ENCODE measurements at regions not wholly inside any gene's neighbourhood (a gene's known extent, or its start where the extent isn't known, plus 50 kb on each side); places are given as distances from the start of the nearest gene placed in this dataset.

GRCh38 chr12:3951380-3952135 lies 78.4 kb upstream of the PARP11 start:
- ATAC-seq (no peak), DNase-seq (ENCODE audit: low read depth in 1 of 2, low spot score in 1 of 2) (no peak), FAIRE-seq (no peak)
- no peak for TF ChIP-seq GATA3 (IDR thresholded peaks at IDR 0.05; ENCODE audit: borderline replicate concordance)
- no peak for TF ChIP-seq ELK1 (IDR thresholded peaks at IDR 0.05; ENCODE audit: low read depth, low read length)
- no peak for TF ChIP-seq POLR2AphosphoS2 (conservative IDR thresholded peaks at IDR 0.05; ENCODE audit: low read length)
- TF ChIP-seq HOXA7 (CRISPR knock-in tag; IDR thresholded peaks at IDR 0.05): no peak
- TF ChIP-seq ZC3H11A (IDR thresholded peaks at IDR 0.05): no peak
- no peak for TF ChIP-seq REST (IDR thresholded peaks at IDR 0.05)
- TF ChIP-seq USF2 (IDR thresholded peaks at IDR 0.05): no peak
- TF ChIP-seq HEYL (CRISPR knock-in tag; IDR thresholded peaks at IDR 0.05): no peak
- no peak for TF ChIP-seq RAD21 (conservative IDR thresholded peaks at IDR 0.05 in 1 of 2, IDR thresholded peaks at IDR 0.05 in 1 of 2)
- no peak for TF ChIP-seq CHD4 (IDR thresholded peaks at IDR 0.05; ENCODE audit: borderline replicate concordance)
- no peak for TF ChIP-seq HMGXB4 (CRISPR knock-in tag; IDR thresholded peaks at IDR 0.05; ENCODE audit: borderline replicate concordance)
- Histone ChIP-seq H3K27ac (no peak overlapping the region), H3K4me3 (no peak overlapping the region), H3K4me1 (no peaks in the 10 kb centered on the region), H3K9me3 (no peaks in the 10 kb centered on the region), H3K4me2 (no peak overlapping the region)
- ChIA-PET POLR2A (no interaction called here), CTCF (interaction anchor here (1.3 kb wide), 1 partner anchor 10 kb away, joined by 4 read pairs; no protein-coding TSS in a partner anchor)
- 48% methylated on average over 23 of the region's 23 CpGs for WGBS (ENCODE audit: missing lambda C conversion rate)

GRCh38 chr12:3950714-3951320 lies 77.6 kb upstream of the PARP11 start:
- Histone ChIP-seq H3K4me1 (no peaks in the 10 kb centered on the region), H3K4me2 (no peak overlapping the region), H3K27ac (no peak overlapping the region), H3K9me3 (no peaks in the 10 kb centered on the region), H3K4me3 (no peak overlapping the region)
- FAIRE-seq (no peak), ATAC-seq (no peak), DNase-seq (ENCODE audit: low read depth in 1 of 2, low spot score in 1 of 2) (no peak)
- TF ChIP-seq RAD21 (conservative IDR thresholded peaks at IDR 0.05 in 1 of 2, IDR thresholded peaks at IDR 0.05 in 1 of 2) (no peak), POLR2A (IDR thresholded peaks at IDR 0.05; ENCODE audit: low read length) (no peak), REST (IDR thresholded peaks at IDR 0.05) (no peak), ZC3H11A (IDR thresholded peaks at IDR 0.05) (no peak), ELK1 (IDR thresholded peaks at IDR 0.05; ENCODE audit: low read depth, low read length) (no peak), KDM5A (IDR thresholded peaks at IDR 0.05) (no peak), HEYL (CRISPR knock-in tag; IDR thresholded peaks at IDR 0.05) (no peak), NR3C1 (IDR thresholded peaks at IDR 0.05) (no peak), NPAS2 (CRISPR knock-in tag; IDR thresholded peaks at IDR 0.05; ENCODE audit: borderline replicate concordance) (no peak), ZFP36 (IDR thresholded peaks at IDR 0.05; ENCODE audit: borderline replicate concordance, partially characterized antibody) (no peak), RCOR1 (IDR thresholded peaks at IDR 0.05; ENCODE audit: low read depth, low read length) (no peak), FOSB (CRISPR knock-in tag; IDR thresholded peaks at IDR 0.05) (no peak)
- ChIA-PET POLR2A (no interaction called here), CTCF (interaction anchor here (1.3 kb wide), 1 partner anchor 10 kb away, joined by 4 read pairs; no protein-coding TSS in a partner anchor)
- WGBS (ENCODE audit: missing lambda C conversion rate): 27% methylated on average over 7 of the region's 7 CpGs
